Upper lobe of left lung (tissue), 4 donors: ENCODE measurements at regions not wholly inside any gene's neighbourhood (a gene's known extent, or its start where the extent isn't known, plus 50 kb on each side); places are given as distances from the start of the nearest gene placed in this dataset.

ENCODE experiments used
- EP300 ChIP-seq, 4 donors: sonication (generic); formaldehyde crosslinking; IDR thresholded peaks; one replicate each; pipeline ENCODE4 v1.5.1; 2017; ENCODE audit warnings: antibody characterized with exemption in 4 of 4, control low read depth in 2 of 4
- POLR2A ChIP-seq, 4 donors: fragments of 450-650 bp; IDR thresholded peaks; one replicate each; pipeline ENCODE4 v1.5.1; 2016 to 2017; ENCODE audit warnings: antibody characterized with exemption in 4 of 4, mild to moderate bottlenecking in 2 of 4
- POLR2AphosphoS5 ChIP-seq, 2 donors: sonication (generic); formaldehyde crosslinking; IDR thresholded peaks; one replicate each; pipeline ENCODE4 v1.5.1; 2017; ENCODE audit warnings: antibody characterized with exemption in 2 of 2
- TF ChIP-seq, protein P1 (sequence below), 6 experiments: fragments of 450-650 bp in 4 of 6; fragments of 200-600 bp in 2 of 6; sonication (generic) in 2 of 6; IDR thresholded peaks; one replicate each; pipeline ENCODE4 v1.5.1; 2016 to 2019; ENCODE audit warnings: antibody characterized with exemption in 6 of 6

DNA sequence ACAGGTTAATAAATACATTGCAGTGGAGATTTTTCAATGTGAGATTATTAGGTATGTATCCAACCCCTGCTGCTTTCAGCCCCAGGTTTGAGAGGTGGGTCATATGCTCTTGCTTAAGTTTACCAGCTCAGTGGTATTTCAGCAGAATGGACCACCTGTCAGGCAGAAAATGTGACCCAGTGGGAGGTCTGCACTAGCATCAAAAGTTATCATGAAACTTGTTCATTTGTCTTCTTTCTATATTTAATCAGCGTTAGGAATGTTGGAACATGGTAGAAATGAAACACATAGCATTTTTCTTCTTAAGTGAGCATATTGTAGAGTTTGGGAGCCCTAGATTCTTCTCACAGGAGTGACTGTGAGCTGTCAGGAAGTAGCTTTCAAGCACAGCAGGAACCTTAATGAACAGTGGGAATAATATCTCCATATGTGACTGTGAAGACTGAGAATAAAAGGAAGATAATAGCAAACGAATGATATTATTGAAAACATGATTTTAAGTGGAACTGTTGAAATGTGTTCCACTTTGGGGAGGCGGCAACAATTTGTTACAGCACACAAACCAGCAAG is 596.9 kb upstream of the CDH6 start:
- no peak for TF ChIP-seq POLR2A (IDR thresholded peaks at IDR 0.05)
- TF ChIP-seq, protein P1, sequence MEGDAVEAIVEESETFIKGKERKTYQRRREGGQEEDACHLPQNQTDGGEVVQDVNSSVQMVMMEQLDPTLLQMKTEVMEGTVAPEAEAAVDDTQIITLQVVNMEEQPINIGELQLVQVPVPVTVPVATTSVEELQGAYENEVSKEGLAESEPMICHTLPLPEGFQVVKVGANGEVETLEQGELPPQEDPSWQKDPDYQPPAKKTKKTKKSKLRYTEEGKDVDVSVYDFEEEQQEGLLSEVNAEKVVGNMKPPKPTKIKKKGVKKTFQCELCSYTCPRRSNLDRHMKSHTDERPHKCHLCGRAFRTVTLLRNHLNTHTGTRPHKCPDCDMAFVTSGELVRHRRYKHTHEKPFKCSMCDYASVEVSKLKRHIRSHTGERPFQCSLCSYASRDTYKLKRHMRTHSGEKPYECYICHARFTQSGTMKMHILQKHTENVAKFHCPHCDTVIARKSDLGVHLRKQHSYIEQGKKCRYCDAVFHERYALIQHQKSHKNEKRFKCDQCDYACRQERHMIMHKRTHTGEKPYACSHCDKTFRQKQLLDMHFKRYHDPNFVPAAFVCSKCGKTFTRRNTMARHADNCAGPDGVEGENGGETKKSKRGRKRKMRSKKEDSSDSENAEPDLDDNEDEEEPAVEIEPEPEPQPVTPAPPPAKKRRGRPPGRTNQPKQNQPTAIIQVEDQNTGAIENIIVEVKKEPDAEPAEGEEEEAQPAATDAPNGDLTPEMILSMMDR (IDR thresholded peaks at IDR 0.05) = no peak
- TF ChIP-seq POLR2AphosphoS5 (IDR thresholded peaks at IDR 0.05) = no peak
- TF ChIP-seq EP300 (IDR thresholded peaks at IDR 0.05) = no peak
